ENCODE measurements at regions not wholly inside any gene's neighbourhood (a gene's known extent, or its start where the extent isn't known, plus 50 kb on each side); places are given as distances from the start of the nearest gene placed in this dataset.

- TF ChIP-seq ZFP36 (IDR thresholded peaks at IDR 0.05; ENCODE audit: borderline replicate concordance, low read depth, low read length, partially characterized antibody) (no peak), TFDP1 (CRISPR knock-in tag; IDR thresholded peaks at IDR 0.05; ENCODE audit: borderline replicate concordance) (no peak)
Observed at GRCh38 chr2:195515551-195515950, 141.5 kb upstream of the SLC39A10 start (continued).

GRCh38 chr2:195514365-195514764 is 142.7 kb upstream of the SLC39A10 start:
- in situ Hi-C loops (cut with HindIII; ENCODE audit: extremely low pct_ligation_motif_present, low pct_unique_long_range_greater_than_20kb) (no loop called here), intact Hi-C loops (cut with micrococcal nuclease; ENCODE audit: unreplicated experiment) (no loop called here)
- no peak for DNase-seq (ENCODE audit: low spot score)
- no peak overlapping the region for H3K27ac ChIP-seq (ENCODE audit: extremely low read length, insufficient read depth, low read length)
- no peak overlapping the region for H2AFZ ChIP-seq (ENCODE audit: low read length)
- H3K9me3 ChIP-seq (ENCODE audit: low read length): no peaks in the 10 kb centered on the region
- ChIA-PET CTCF (ENCODE audit: low intra/inter-chr PET ratio, low total read pairs) (no interaction called here), POLR2A (no interaction called here)
- TF ChIP-seq MTA3 (CRISPR knock-in tag; IDR thresholded peaks at IDR 0.05): no peak
- no peak for TF ChIP-seq ZNF569 (CRISPR knock-in tag; IDR thresholded peaks at IDR 0.05; ENCODE audit: borderline replicate concordance)
- no peak for FAIRE-seq
- BruUV-seq (replicated peaks): no TSS peak
- no peak overlapping the region for H3K9ac ChIP-seq (ENCODE audit: insufficient read depth, low read depth, low read length)
- no peak for ATAC-seq
- no peaks in the 10 kb centered on the region for H3K79me2 ChIP-seq (ENCODE audit: insufficient read depth, low read length)
- H3K27me3 ChIP-seq (ENCODE audit: control insufficient read depth in 1 of 2, insufficient read depth in 2 of 2, low read length in 2 of 2): no peaks in the 10 kb centered on the region
- no peaks in the 10 kb centered on the region for H3K4me1 ChIP-seq (ENCODE audit: insufficient read depth, low read length)
- no peak overlapping the region for H3K4me2 ChIP-seq (ENCODE audit: low read depth, low read length)
- 0% methylated on average over 2 of the region's 2 CpGs for WGBS (ENCODE audit: low lambda C conversion rate)
- H3K36me3 ChIP-seq (replicated peaks in 1 of 2; ENCODE audit: control insufficient read depth in 1 of 2, insufficient read depth in 2 of 2, low read length in 2 of 2): no peaks in the 10 kb centered on the region
- no peaks in the 10 kb centered on the region for H4K20me1 ChIP-seq (ENCODE audit: insufficient read depth, low read length)
- H3K4me3 ChIP-seq (replicated peaks in 1 of 3; ENCODE audit: insufficient read depth in 1 of 3, low read depth in 2 of 3, low read length in 3 of 3): no peak overlapping the region

GRCh38 chr2:195513119-195513518 is 143.9 kb upstream of the SLC39A10 start:
- no peak overlapping the region for H2AFZ ChIP-seq (ENCODE audit: low read length)
- no peak overlapping the region for H3K9ac ChIP-seq (ENCODE audit: insufficient read depth, low read depth, low read length)
- in situ Hi-C loops (cut with HindIII; ENCODE audit: extremely low pct_ligation_motif_present, low pct_unique_long_range_greater_than_20kb) (no loop called here), intact Hi-C loops (cut with micrococcal nuclease; ENCODE audit: unreplicated experiment) (no loop called here)
- DNase-seq (ENCODE audit: low spot score) (no peak), FAIRE-seq (no peak), ATAC-seq (no peak)
- H3K4me3 ChIP-seq (replicated peaks in 1 of 3; ENCODE audit: insufficient read depth in 1 of 3, low read depth in 2 of 3, low read length in 3 of 3): no peak overlapping the region
- no peak overlapping the region for H3K27ac ChIP-seq (ENCODE audit: extremely low read length, insufficient read depth, low read length)
- H3K36me3 ChIP-seq (replicated peaks in 1 of 2; ENCODE audit: control insufficient read depth in 1 of 2, insufficient read depth in 2 of 2, low read length in 2 of 2): no peaks in the 10 kb centered on the region
- H3K4me1 ChIP-seq (ENCODE audit: insufficient read depth, low read length): no peaks in the 10 kb centered on the region
- H3K4me2 ChIP-seq (ENCODE audit: low read depth, low read length): no peak overlapping the region
- POLR2A ChIA-PET: no interaction called here
- no TSS peak for BruUV-seq (replicated peaks)
- H3K9me3 ChIP-seq (ENCODE audit: low read length): no peaks in the 10 kb centered on the region
- H4K20me1 ChIP-seq (ENCODE audit: insufficient read depth, low read length): no peaks in the 10 kb centered on the region
- no peaks in the 10 kb centered on the region for H3K79me2 ChIP-seq (ENCODE audit: insufficient read depth, low read length)
- WGBS (ENCODE audit: low lambda C conversion rate): 15% methylated on average over 9 of the region's 9 CpGs
- CTCF ChIA-PET (ENCODE audit: low intra/inter-chr PET ratio, low total read pairs): no interaction called here
- H3K27me3 ChIP-seq (ENCODE audit: control insufficient read depth in 1 of 2, insufficient read depth in 2 of 2, low read length in 2 of 2): no peaks in the 10 kb centered on the region
- TF ChIP-seq CSRNP2 (CRISPR knock-in tag; conservative IDR thresholded peaks at IDR 0.05; ENCODE audit: low read depth) (no peak), TGIF2 (CRISPR knock-in tag; IDR thresholded peaks at IDR 0.05) (no peak), FOXC1 (CRISPR knock-in tag; IDR thresholded peaks at IDR 0.05; ENCODE audit: borderline replicate concordance) (no peak), KDM3A (CRISPR knock-in tag; IDR thresholded peaks at IDR 0.05; ENCODE audit: low read depth) (no peak), SNAPC2 (CRISPR knock-in tag; IDR thresholded peaks at IDR 0.05) (no peak), ZNF281 (CRISPR knock-in tag; IDR thresholded peaks at IDR 0.05; ENCODE audit: borderline replicate concordance) (no peak), MEIS2 (CRISPR knock-in tag; IDR thresholded peaks at IDR 0.05) (no peak)
